ENCODE measurements at regions not wholly inside any gene's neighbourhood (a gene's known extent, or its start where the extent isn't known, plus 50 kb on each side); places are given as distances from the start of the nearest gene placed in this dataset.
"Not testable (repeated sequence)": the region's sequence is repeated elsewhere in the genome, so short reads cannot be mapped to it uniquely, and the experiment has no call there.

- Histone ChIP-seq H3K4me3 (ENCODE audit: low read depth, low read length) (no peak overlapping the region), H3K27ac (ENCODE audit: extremely low read depth, low read depth, low read length) (no peak overlapping the region), H3K4me1 (ENCODE audit: control insufficient read depth, insufficient read depth, low read length) (0 out of 2 replicates have a peak, but pooled peaks cover 3% of the 10 kb centered on the region), H3K36me3 (ENCODE audit: control insufficient read depth in 2 of 2, insufficient read depth in 1 of 2, low read length in 2 of 2) (no peaks in the 10 kb centered on the region), H3K9me3 (ENCODE audit: control insufficient read depth, insufficient read depth, low read depth, low read length) (no peaks in the 10 kb centered on the region)
- no peak for TF ChIP-seq HIC1 (tag by site-specific recombination; IDR thresholded peaks at IDR 0.05)
- 0 out of 2 replicates have a peak, but pooled peaks have one; percentile 35 for TF ChIP-seq ZSCAN4 (tag by site-specific recombination; IDR thresholded peaks at IDR 0.05)
- no peak for TF ChIP-seq KLF10 (tag by site-specific recombination; IDR thresholded peaks at IDR 0.05)
- CTCF ChIA-PET, result interaction anchor here (0.6 to 1.2 kb wide), 2 partner anchors 10 to 134 kb away, joined by 3 read pairs; no protein-coding TSS in a partner anchor
- POLR2A ChIA-PET, result no interaction called here
Observed at GRCh38 chr10:5576780-5577624, 52.2 kb downstream of the CALML3 start.

- H3K9me3 ChIP-seq (ENCODE audit: control insufficient read depth, insufficient read depth, low read depth, low read length); H3K4me1 ChIP-seq (ENCODE audit: control insufficient read depth, insufficient read depth, low read length); H3K36me3 ChIP-seq (ENCODE audit: control insufficient read depth in 2 of 2, insufficient read depth in 1 of 2, low read length in 2 of 2); H3K27ac ChIP-seq (ENCODE audit: extremely low read depth, low read depth, low read length); POLR2A ChIA-PET; H3K4me3 ChIP-seq (ENCODE audit: low read depth, low read length): not testable (repeated sequence)
- CTCF ChIA-PET, result interaction anchor here (0.6 to 1.9 kb wide), 4 partner anchors 20 to 186 kb away, joined by 3 to 5 read pairs (median 4); no protein-coding TSS in a partner anchor
Observed at GRCh38 chr10:5580038-5580428, 55.3 kb downstream of the CALML3 start.

- POLR2A ChIA-PET, result no interaction called here
- TF ChIP-seq ZNF280D (tag by site-specific recombination; IDR thresholded peaks at IDR 0.05) (no peak), TCF7L2 (IDR thresholded peaks at IDR 0.05; ENCODE audit: borderline replicate concordance, low read depth, low read length) (no peak), SCRT2 (tag by site-specific recombination; IDR thresholded peaks at IDR 0.05) (no peak), KLF9 (tag by site-specific recombination; IDR thresholded peaks at IDR 0.05; ENCODE audit: low read depth) (no peak), ZNF548 (tag by site-specific recombination; IDR thresholded peaks at IDR 0.05) (no peak), CTCF (tag by site-specific recombination; IDR thresholded peaks at IDR 0.05) (no peak), KLF7 (tag by site-specific recombination; IDR thresholded peaks at IDR 0.05; ENCODE audit: borderline replicate concordance) (no peak), ZNF610 (tag by site-specific recombination; IDR thresholded peaks at IDR 0.05; ENCODE audit: borderline replicate concordance) (no peak), ZNF146 (tag by site-specific recombination; IDR thresholded peaks at IDR 0.05) (no peak), ZIC2 (tag by site-specific recombination; IDR thresholded peaks at IDR 0.05) (no peak), ZNF16 (tag by site-specific recombination; IDR thresholded peaks at IDR 0.05; ENCODE audit: low read depth) (no peak), ZSCAN16 (tag by site-specific recombination; IDR thresholded peaks at IDR 0.05) (no peak), ZNF747 (tag by site-specific recombination; IDR thresholded peaks at IDR 0.05) (no peak), RBAK (tag by site-specific recombination; IDR thresholded peaks at IDR 0.05) (no peak), ZNF521 (tag by site-specific recombination; IDR thresholded peaks at IDR 0.05) (no peak), IKZF3 (tag by site-specific recombination; IDR thresholded peaks at IDR 0.05) (no peak)
Observed at GRCh38 chr10:5581670-5582566, 57.2 kb downstream of the CALML3 start.

More at GRCh38 chr10:5581670-5582566, 57.2 kb downstream of the CALML3 start:
- CTCF ChIA-PET, result interaction anchor here (0.7 to 0.9 kb wide), 3 partner anchors 9 to 147 kb away, joined by 3 read pairs; no protein-coding TSS in a partner anchor
- Histone ChIP-seq H3K4me1 (ENCODE audit: control insufficient read depth, insufficient read depth, low read length) (0 out of 2 replicates have a peak, but pooled peaks cover 7% of the 10 kb centered on the region), H3K36me3 (ENCODE audit: control insufficient read depth in 2 of 2, insufficient read depth in 1 of 2, low read length in 2 of 2) (no peaks in the 10 kb centered on the region), H3K4me3 (ENCODE audit: low read depth, low read length) (no peak overlapping the region), H3K9me3 (ENCODE audit: control insufficient read depth, insufficient read depth, low read depth, low read length) (no peaks in the 10 kb centered on the region), H3K27ac (ENCODE audit: extremely low read depth, low read depth, low read length) (no peak overlapping the region)
